ENCODE measurements at regions not wholly inside any gene's neighbourhood (a gene's known extent, or its start where the extent isn't known, plus 50 kb on each side); places are given as distances from the start of the nearest gene placed in this dataset.

- Histone ChIP-seq H2AFZ (ENCODE audit: low read length, unreplicated experiment) (no peak overlapping the region), H3K27ac (ENCODE audit: low read depth, low read length) (no peak overlapping the region)
Measured at GRCh38 chr12:47299586-47299985, 219.8 kb upstream of the AMIGO2 start.

DNA sequence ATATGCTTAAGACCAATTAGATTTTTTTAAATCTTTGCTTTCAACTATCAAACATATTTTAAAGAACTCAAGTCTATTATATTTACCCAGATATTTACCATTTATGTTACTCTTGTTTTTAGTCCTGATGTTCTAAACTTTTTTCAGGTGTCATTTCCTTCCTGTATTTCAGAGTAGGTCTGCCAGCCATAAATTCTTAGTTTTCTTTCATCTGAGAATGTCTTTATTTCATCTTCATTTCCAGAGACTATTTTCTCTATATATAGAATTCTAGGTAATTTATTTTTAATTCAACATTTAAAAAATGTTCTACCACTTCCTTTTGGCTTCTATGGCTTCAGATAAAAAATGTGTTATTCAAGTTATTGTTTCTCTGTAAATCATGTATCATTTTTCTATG is 218.2 kb upstream of the AMIGO2 start:
- no peak overlapping the region for H3K4me3 ChIP-seq (ENCODE audit: low read depth, low read length)
- no peaks in the 10 kb centered on the region for H3K36me3 ChIP-seq (ENCODE audit: insufficient read depth, low read length)
- H3K4me1 ChIP-seq (ENCODE audit: control insufficient read depth, insufficient read depth, low read length, unreplicated experiment): no peaks in the 10 kb centered on the region
- H3K79me2 ChIP-seq (ENCODE audit: control insufficient read depth, insufficient read depth, low read length, unreplicated experiment): no peaks in the 10 kb centered on the region
- H3K27me3 ChIP-seq (ENCODE audit: insufficient read depth, low read length): no peaks in the 10 kb centered on the region
- no peak overlapping the region for H3K27ac ChIP-seq (ENCODE audit: low read depth, low read length)
- no peak overlapping the region for H2AFZ ChIP-seq (ENCODE audit: low read length, unreplicated experiment)

More at GRCh38 chr12:47299586-47299985, 219.8 kb upstream of the AMIGO2 start:
- H3K4me3 ChIP-seq (ENCODE audit: low read depth, low read length): no peak overlapping the region
- no peaks in the 10 kb centered on the region for H3K36me3 ChIP-seq (ENCODE audit: insufficient read depth, low read length)
- no peaks in the 10 kb centered on the region for H3K4me1 ChIP-seq (ENCODE audit: control insufficient read depth, insufficient read depth, low read length, unreplicated experiment)
- no peaks in the 10 kb centered on the region for H3K79me2 ChIP-seq (ENCODE audit: control insufficient read depth, insufficient read depth, low read length, unreplicated experiment)
- no peaks in the 10 kb centered on the region for H3K27me3 ChIP-seq (ENCODE audit: insufficient read depth, low read length)

GRCh38 chr12:47296828-47297227 is 217.1 kb upstream of the AMIGO2 start:
- no peaks in the 10 kb centered on the region for H3K4me1 ChIP-seq (ENCODE audit: control insufficient read depth, insufficient read depth, low read length, unreplicated experiment)
- H3K4me3 ChIP-seq (ENCODE audit: low read depth, low read length): no peak overlapping the region
- H3K27ac ChIP-seq (ENCODE audit: low read depth, low read length): no peak overlapping the region
- H2AFZ ChIP-seq (ENCODE audit: low read length, unreplicated experiment): no peak overlapping the region
- H3K27me3 ChIP-seq (ENCODE audit: insufficient read depth, low read length): no peaks in the 10 kb centered on the region
- H3K36me3 ChIP-seq (ENCODE audit: insufficient read depth, low read length): no peaks in the 10 kb centered on the region
- H3K79me2 ChIP-seq (ENCODE audit: control insufficient read depth, insufficient read depth, low read length, unreplicated experiment): no peaks in the 10 kb centered on the region

- no peak overlapping the region for H3K27ac ChIP-seq (ENCODE audit: low read depth, low read length)
- no peaks in the 10 kb centered on the region for H3K79me2 ChIP-seq (ENCODE audit: control insufficient read depth, insufficient read depth, low read length, unreplicated experiment)
- H2AFZ ChIP-seq (ENCODE audit: low read length, unreplicated experiment): no peak overlapping the region
- H3K36me3 ChIP-seq (ENCODE audit: insufficient read depth, low read length): no peaks in the 10 kb centered on the region
- H3K4me1 ChIP-seq (ENCODE audit: control insufficient read depth, insufficient read depth, low read length, unreplicated experiment): no peaks in the 10 kb centered on the region
- H3K27me3 ChIP-seq (ENCODE audit: insufficient read depth, low read length): no peaks in the 10 kb centered on the region
- no peak overlapping the region for H3K4me3 ChIP-seq (ENCODE audit: low read depth, low read length)
Measured at GRCh38 chr12:47293406-47293805, 213.6 kb upstream of the AMIGO2 start.

DNA sequence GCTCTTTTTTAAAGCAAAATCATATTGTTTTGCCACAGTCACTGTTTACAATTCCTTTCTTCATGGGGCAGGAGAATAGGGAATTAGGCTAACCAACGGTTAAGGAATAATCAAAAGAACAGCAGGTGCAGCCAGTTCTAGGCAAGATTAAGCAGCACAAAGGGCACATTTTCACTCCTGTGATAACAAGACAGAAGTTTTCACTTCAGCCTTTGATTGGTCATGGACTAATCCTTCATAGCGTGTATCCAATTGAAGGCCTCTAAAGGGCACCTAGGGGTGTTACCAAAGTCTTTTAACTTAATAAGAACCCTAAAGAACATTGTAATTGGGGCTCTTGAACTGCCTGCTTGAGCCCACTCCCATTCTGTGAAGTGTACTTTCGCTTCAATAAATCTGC is 206.9 kb upstream of the AMIGO2 start:
- no peaks in the 10 kb centered on the region for H3K27me3 ChIP-seq (ENCODE audit: insufficient read depth, low read length)
- no peaks in the 10 kb centered on the region for H3K79me2 ChIP-seq (ENCODE audit: control insufficient read depth, insufficient read depth, low read length, unreplicated experiment)
- H3K4me3 ChIP-seq (ENCODE audit: low read depth, low read length): no peak overlapping the region
- H3K4me1 ChIP-seq (ENCODE audit: control insufficient read depth, insufficient read depth, low read length, unreplicated experiment): peaks cover 11% of the 10 kb centered on the region
- H2AFZ ChIP-seq (ENCODE audit: low read length, unreplicated experiment): no peak overlapping the region
- no peaks in the 10 kb centered on the region for H3K36me3 ChIP-seq (ENCODE audit: insufficient read depth, low read length)
- H3K27ac ChIP-seq (ENCODE audit: low read depth, low read length): no peak overlapping the region
